A549 (cell line): ENCODE measurements at regions not wholly inside any gene's neighbourhood (a gene's known extent, or its start where the extent isn't known, plus 50 kb on each side); places are given as distances from the start of the nearest gene placed in this dataset.

Source experiments
- ATAC-seq, 2 experiments: fragments of 200-7000 bp in 1 of 2; fragments of >200 bp in 1 of 2; cut with Nextera tagmentation in 1 of 2; cut with Tn5 transposase in 1 of 2; 3 replicates each; pipeline versions ENCODE4 v1.8.0 to v1.9.1; 2018 to 2020; ENCODE audit warnings: mild to moderate bottlenecking in 1 of 2, moderate library complexity in 1 of 2
- CTCF ChIA-PET: fragments of 300-600 bp; sonication (Branson Sonifier 250); formaldehyde crosslinking; extraction: SDS; loops from one replicate; lab custom pipeline; 2021; ENCODE audit warnings: antibody characterized with exemption, inconsistent platforms; lab: Yijun Ruan, JAX
- POLR2A ChIA-PET: fragments of 350-600 bp; formaldehyde crosslinking; extraction: SDS; loops from one replicate; lab custom pipeline; 2021; ENCODE audit warnings: antibody characterized with exemption, inconsistent platforms; lab: Yijun Ruan, JAX
- DNase-seq, 2 experiments: peaks; one replicate each; pipeline versions ENCODE4 v3.0.0 to v3.0.0-alpha.2; 2011 to 2016; ENCODE audit warnings: low read depth in 1 of 2, low spot score in 1 of 2
- FAIRE-seq: peaks from 2 replicates; lab custom pipeline; 2011; peaks lifted over from hg19 to GRCh38; lab: Jason Lieb, UNC
- H3K27ac ChIP-seq, 2 experiments: fragments of >200 bp; sonication (Bioruptor Twin); formaldehyde crosslinking; 3 replicates each; pipeline ENCODE4 v1.5.1; 2016 to 2017
- H3K4me1 ChIP-seq: fragments of >200 bp; sonication (Bioruptor Twin); formaldehyde crosslinking; 3 replicates; pipeline ENCODE4 v1.6.1; 2016
- H3K4me2 ChIP-seq: fragments of >200 bp; sonication (Bioruptor Twin); formaldehyde crosslinking; 3 replicates; pipeline ENCODE4 v1.6.1; 2016
- H3K4me3 ChIP-seq: fragments of >200 bp; sonication (Bioruptor Twin); formaldehyde crosslinking; 3 replicates; pipeline ENCODE4 v1.5.1; 2016
- H3K9me3 ChIP-seq: fragments of >200 bp; sonication (Bioruptor Twin); formaldehyde crosslinking; 3 replicates; pipeline ENCODE4 v1.6.1; 2016
- CBX8 ChIP-seq: fragments of 200-600 bp; sonication (generic); IDR thresholded peaks from 2 replicates; pipeline ENCODE4 v1.6.1; 2016
- CEBPB ChIP-seq, 2 experiments: fragments of >200 bp in 1 of 2; sonication (Bioruptor Twin) in 1 of 2; formaldehyde crosslinking in 1 of 2; IDR thresholded peaks; 2 replicates each; pipeline ENCODE4 v1.6.1; 2012 to 2016
- CHD4 ChIP-seq: fragments of 200-600 bp; sonication (generic); IDR thresholded peaks from 2 replicates; pipeline ENCODE4 v1.6.1; 2016; ENCODE audit warnings: antibody characterized with exemption, mild to moderate bottlenecking, borderline replicate concordance
- EP300 ChIP-seq, 2 experiments: fragments of >200 bp; sonication (Bioruptor Twin); formaldehyde crosslinking; IDR thresholded peaks; 2 replicates in 1 of 2; 3 replicates in 1 of 2; pipeline ENCODE4 v1.6.1; 2016 to 2017
- FOSB ChIP-seq: fragments of 250-450 bp; sonication (Bioruptor Pico); IDR thresholded peaks from 2 replicates; pipeline ENCODE4 v1.5.0; 2020; ENCODE audit warnings: mild to moderate bottlenecking, moderate library complexity
- FOSL2 ChIP-seq, 2 experiments: fragments of 450-650 bp in 1 of 2; fragments of >200 bp in 1 of 2; sonication (Bioruptor Twin) in 1 of 2; formaldehyde crosslinking; IDR thresholded peaks; 2 replicates each; pipeline versions ENCODE4 v1.5.0 to v1.6.1; 2016 to 2020; ENCODE audit warnings: mild to moderate bottlenecking in 1 of 2, moderate library complexity in 1 of 2
- GATA3 ChIP-seq: IDR thresholded peaks from 2 replicates; pipeline ENCODE4 v1.6.1; 2012; ENCODE audit warnings: borderline replicate concordance
- HOXB5 ChIP-seq: fragments of 250-450 bp; sonication (Bioruptor Pico); IDR thresholded peaks from 2 replicates; pipeline ENCODE4 v1.5.0; 2020; ENCODE audit warnings: mild to moderate bottlenecking, moderate library complexity
- JUN ChIP-seq, 2 experiments: fragments of >200 bp; sonication (Bioruptor Twin); formaldehyde crosslinking; IDR thresholded peaks; 2 replicates in 1 of 2; 3 replicates in 1 of 2; pipeline ENCODE4 v1.6.1; 2016 to 2017
- JUNB ChIP-seq: fragments of >200 bp; sonication (Bioruptor Twin); formaldehyde crosslinking; IDR thresholded peaks from 2 replicates; pipeline ENCODE4 v1.6.1; 2016
- POLR2A ChIP-seq: IDR thresholded peaks from 2 replicates; pipeline ENCODE4 v1.6.1; 2012; ENCODE audit warnings: mild to moderate bottlenecking, low read length
- RAD21 ChIP-seq, 2 experiments: fragments of >200 bp in 1 of 2; sonication (Bioruptor Twin) in 1 of 2; formaldehyde crosslinking in 1 of 2; IDR thresholded peaks in 1 of 2; conservative IDR thresholded peaks in 1 of 2; 2 replicates in 1 of 2; 3 replicates in 1 of 2; pipeline ENCODE4 v1.6.1; 2012 to 2018; ENCODE audit warnings: inconsistent platforms in 1 of 2
- RARB ChIP-seq: fragments of 250-450 bp; sonication (Bioruptor Pico); IDR thresholded peaks from 2 replicates; pipeline ENCODE4 v1.8.0; 2021; ENCODE audit warnings: mild to moderate bottlenecking, moderate library complexity
- SMC3 ChIP-seq: fragments of >200 bp; sonication (Bioruptor Twin); formaldehyde crosslinking; IDR thresholded peaks from 3 replicates; pipeline ENCODE4 v1.6.1; 2018; ENCODE audit warnings: inconsistent platforms
- ZC3H11A ChIP-seq: fragments of 450-650 bp; IDR thresholded peaks from 2 replicates; pipeline ENCODE4 v1.6.1; 2014; ENCODE audit warnings: antibody characterized with exemption, mild to moderate bottlenecking
- WGBS: methylation state at CpG from one replicate; pipeline ENCODE4 v1.1.6; 2017; ENCODE audit errors: missing lambda C conversion rate; 5-methylcytosine and 5-hydroxymethylcytosine counted together
- TF ChIP-seq, protein P1 (sequence below): fragments of >200 bp; sonication (Bioruptor Twin); formaldehyde crosslinking; IDR thresholded peaks from 2 replicates; pipeline ENCODE4 v1.6.1; 2016
- TF ChIP-seq, protein P2 (sequence below): fragments of >200 bp; sonication (Bioruptor Twin); formaldehyde crosslinking; IDR thresholded peaks from 3 replicates; pipeline ENCODE4 v1.6.1; 2016
- TF ChIP-seq, protein P3 (sequence below): IDR thresholded peaks from 2 replicates; pipeline ENCODE4 v1.6.1; 2012

DNA sequence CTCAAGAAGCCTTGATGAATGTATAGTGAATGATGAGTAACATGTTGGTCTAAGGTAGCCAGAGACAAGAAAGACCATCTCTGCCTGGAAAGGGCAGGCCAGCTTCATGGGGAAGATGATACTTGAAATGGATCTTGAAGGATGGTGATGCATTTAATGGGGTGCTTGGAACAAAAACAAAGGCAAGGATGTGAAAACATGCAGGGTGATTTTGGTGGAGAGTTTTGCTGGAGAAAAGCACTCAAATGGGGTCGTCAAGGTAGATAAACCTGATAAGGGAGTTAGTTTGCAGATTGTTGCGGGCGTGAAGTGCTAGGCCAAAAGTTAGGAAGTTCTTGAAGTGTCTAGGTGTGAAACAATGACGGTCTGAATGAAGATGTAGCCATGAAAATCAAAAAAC is 205.4 kb downstream of the HLX start:
- peaks cover 26% of the 10 kb centered on the region for H3K4me1 ChIP-seq
- no peak for ATAC-seq
- FAIRE-seq = no peak
- H3K9me3 ChIP-seq = no peaks in the 10 kb centered on the region
- no peak for TF ChIP-seq ZC3H11A
- 0 out of 5 replicates have a peak, but pooled peaks of 1 of the 2 experiments have one; percentile 8 for TF ChIP-seq RAD21 (conservative IDR thresholded peaks at IDR 0.05 in 1 of 2, IDR thresholded peaks at IDR 0.05 in 1 of 2)
- ChIA-PET CTCF (interaction anchor here (1.2 kb wide), 1 partner anchor 1370 kb away, joined by 3 read pairs; no protein-coding TSS in a partner anchor), POLR2A (no interaction called here)
- H3K27ac ChIP-seq = no peak overlapping the region
- 75% methylated on average over 4 of the region's 4 CpGs for WGBS
- no peak overlapping the region for H3K4me2 ChIP-seq
- DNase-seq = no peak
- H3K4me3 ChIP-seq = no peak overlapping the region

DNA sequence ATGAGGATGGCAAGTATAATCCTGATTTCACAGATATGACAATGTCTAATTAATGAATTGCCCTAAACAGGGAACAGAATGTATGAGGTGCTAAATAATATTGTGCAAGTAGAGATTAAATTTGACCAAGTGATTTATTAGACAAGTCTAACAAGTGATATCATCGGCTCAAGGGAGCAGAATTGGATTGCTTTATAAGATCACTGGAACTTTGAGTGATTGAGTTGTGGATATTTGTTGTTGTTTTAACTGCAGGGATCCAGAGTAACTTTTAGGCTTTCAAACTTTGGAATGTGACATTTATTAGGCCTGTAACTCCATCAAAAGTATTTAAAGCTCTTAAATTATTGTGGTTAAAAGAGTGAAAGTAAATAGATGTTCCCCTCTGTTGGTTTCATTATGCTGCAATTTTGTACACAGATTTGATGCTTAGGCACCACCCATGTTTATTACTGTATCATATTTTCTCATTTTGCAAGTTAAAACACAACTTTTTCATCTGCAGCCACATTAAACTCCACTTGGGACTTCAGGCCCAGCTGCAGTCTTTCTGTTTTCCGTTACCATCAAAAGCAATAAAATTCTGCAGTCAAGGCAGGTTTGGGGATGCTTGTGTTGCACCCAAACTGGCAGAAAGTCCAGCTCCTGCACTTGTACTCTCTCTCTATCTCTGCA is 206.6 kb downstream of the HLX start:
- ChIA-PET POLR2A (no interaction called here), CTCF (no interaction called here)
- Histone ChIP-seq H3K4me3 (no peak overlapping the region), H3K4me2 (peak overlapping the region; percentile 15; the same call in 1 of the 3 replicates), H3K9me3 (no peaks in the 10 kb centered on the region), H3K27ac (peak overlapping the region; percentile 9 to 25; a peak in 2 of 6 replicates), H3K4me1 (peaks cover 35% of the 10 kb centered on the region)
- ATAC-seq (no peak), DNase-seq (no peak), FAIRE-seq (no peak)
- WGBS = 72% methylated on average over 2 of the region's 2 CpGs
- TF ChIP-seq CHD4 = no peak
- TF ChIP-seq JUN (IDR thresholded peaks at IDR 0.05) = no peak

DNA sequence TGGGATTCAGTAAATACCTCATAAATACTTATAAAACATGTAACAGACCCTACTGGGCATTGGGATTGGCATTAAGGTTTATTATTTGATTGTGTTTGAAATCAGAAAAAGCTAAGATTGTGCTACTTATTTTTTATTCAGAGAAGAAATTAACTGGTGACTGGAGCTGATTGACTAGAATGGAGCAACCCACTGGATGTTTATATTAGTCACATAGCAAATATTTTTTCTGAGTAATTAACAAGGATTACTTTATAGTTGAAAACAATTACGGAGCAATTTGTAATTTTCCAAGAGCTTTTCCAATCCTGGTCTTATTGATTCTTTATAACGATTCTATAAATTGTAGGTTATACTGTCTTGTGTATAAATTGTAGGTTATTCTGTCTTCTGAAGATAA is 208.7 kb downstream of the HLX start:
- TF ChIP-seq CEBPB (IDR thresholded peaks at IDR 0.05) = 0 out of 4 replicates have a peak, but pooled peaks of 1 of the 2 experiments have one; percentile 3
- TF ChIP-seq FOSL2 (IDR thresholded peaks at IDR 0.05) = no peak
- TF ChIP-seq FOSL2 (CRISPR knock-in tag; IDR thresholded peaks at IDR 0.05) = peak; percentile 31; the same call in 1 of the 2 replicates
- TF ChIP-seq, protein P1, sequence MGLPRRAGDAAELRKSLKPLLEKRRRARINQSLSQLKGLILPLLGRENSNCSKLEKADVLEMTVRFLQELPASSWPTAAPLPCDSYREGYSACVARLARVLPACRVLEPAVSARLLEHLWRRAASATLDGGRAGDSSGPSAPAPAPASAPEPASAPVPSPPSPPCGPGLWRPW = no peak
- TF ChIP-seq JUNB = no peak
- CTCF ChIA-PET = interaction anchor here (0.7 to 0.9 kb wide), 2 partner anchors 104 to 348 kb away, joined by 3 read pairs; no protein-coding TSS in a partner anchor
- H3K4me3 ChIP-seq = no peak overlapping the region
- peak overlapping the region; percentile 64 to 66 for H3K27ac ChIP-seq
- DNase-seq (no peak), FAIRE-seq (no peak), ATAC-seq (peak in 1 of 2 experiments; percentile 34; a peak in 2 of 6 replicates)
- H3K4me1 ChIP-seq = peaks cover 35% of the 10 kb centered on the region
- no peaks in the 10 kb centered on the region for H3K9me3 ChIP-seq
- H3K4me2 ChIP-seq = peak overlapping the region; percentile 61
- WGBS = 12% methylated on average over 2 of the region's 2 CpGs
- POLR2A ChIA-PET = no interaction called here

DNA sequence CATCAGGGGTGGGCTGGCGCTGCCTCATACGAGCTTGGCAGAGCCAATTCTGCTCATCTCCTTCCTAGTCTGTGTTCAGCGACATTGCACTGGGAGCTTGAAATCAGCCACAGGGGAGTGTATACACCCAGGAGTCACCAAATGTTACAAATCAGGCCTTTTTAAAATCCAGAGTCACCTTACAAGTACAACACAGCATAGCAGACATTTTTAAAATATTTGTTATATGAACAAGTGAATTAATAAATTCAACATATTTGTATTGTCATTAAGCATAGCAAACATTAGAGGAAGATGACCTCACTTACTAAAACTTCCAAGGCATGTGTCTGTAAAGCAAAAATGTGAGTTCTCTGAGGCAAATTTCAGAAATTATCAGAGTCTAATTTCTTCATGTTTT is 210.0 kb downstream of the HLX start:
- CTCF ChIA-PET = no interaction called here
- H3K4me3 ChIP-seq = no peak overlapping the region

More for the DNA sequence above, 210.0 kb downstream of the HLX start:
- FAIRE-seq = peak; percentile 88
- no peak for TF ChIP-seq RARB
- TF ChIP-seq RAD21 (conservative IDR thresholded peaks at IDR 0.05 in 1 of 2, IDR thresholded peaks at IDR 0.05 in 1 of 2) = peak in 1 of 2 experiments; percentile 20; a peak in 1 of 5 replicates
- TF ChIP-seq POLR2A = no peak
- 0 out of 3 replicates have a peak, but pooled peaks have one; percentile 20 for TF ChIP-seq SMC3
- TF ChIP-seq GATA3 = peak; percentile 66; the same call in 1 of the 2 replicates
- TF ChIP-seq HOXB5 (CRISPR knock-in tag) = no peak
- TF ChIP-seq EP300 (IDR thresholded peaks at IDR 0.05) = peak in 1 of 2 experiments; percentile 28; a peak in 1 of 5 replicates
- no peak for TF ChIP-seq CBX8
- no peak for TF ChIP-seq FOSB
- TF ChIP-seq JUNB = peak; percentile 58
- TF ChIP-seq, protein P2, sequence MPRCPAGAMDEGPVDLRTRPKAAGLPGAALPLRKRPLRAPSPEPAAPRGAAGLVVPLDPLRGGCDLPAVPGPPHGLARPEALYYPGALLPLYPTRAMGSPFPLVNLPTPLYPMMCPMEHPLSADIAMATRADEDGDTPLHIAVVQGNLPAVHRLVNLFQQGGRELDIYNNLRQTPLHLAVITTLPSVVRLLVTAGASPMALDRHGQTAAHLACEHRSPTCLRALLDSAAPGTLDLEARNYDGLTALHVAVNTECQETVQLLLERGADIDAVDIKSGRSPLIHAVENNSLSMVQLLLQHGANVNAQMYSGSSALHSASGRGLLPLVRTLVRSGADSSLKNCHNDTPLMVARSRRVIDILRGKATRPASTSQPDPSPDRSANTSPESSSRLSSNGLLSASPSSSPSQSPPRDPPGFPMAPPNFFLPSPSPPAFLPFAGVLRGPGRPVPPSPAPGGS = peak; percentile 36; the same call in 1 of the 3 replicates
- peak in 1 of 2 experiments; percentile 25; a peak in 1 of 5 replicates for TF ChIP-seq JUN (IDR thresholded peaks at IDR 0.05)
- TF ChIP-seq, protein P3, sequence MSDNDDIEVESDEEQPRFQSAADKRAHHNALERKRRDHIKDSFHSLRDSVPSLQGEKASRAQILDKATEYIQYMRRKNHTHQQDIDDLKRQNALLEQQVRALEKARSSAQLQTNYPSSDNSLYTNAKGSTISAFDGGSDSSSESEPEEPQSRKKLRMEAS = 0 out of 2 replicates have a peak, but pooled peaks have one; percentile 40
- TF ChIP-seq FOSL2 (IDR thresholded peaks at IDR 0.05) = peak; percentile 48; the same call in 1 of the 2 replicates
- TF ChIP-seq FOSL2 (CRISPR knock-in tag; IDR thresholded peaks at IDR 0.05) = peak; percentile 31; the same call in 1 of the 2 replicates
- H3K27ac ChIP-seq = peak overlapping the region; percentile 66 to 78
- WGBS = 16% methylated on average over 3 of the region's 3 CpGs
- H3K4me2 ChIP-seq = peak overlapping the region; percentile 61
- peak; percentile 34 to 37 for DNase-seq
- H3K9me3 ChIP-seq = no peaks in the 10 kb centered on the region
- peaks cover 38% of the 10 kb centered on the region for H3K4me1 ChIP-seq
- ATAC-seq = peak; percentile 87 to 91
- POLR2A ChIA-PET = no interaction called here
